ENCODE measurements at regions not wholly inside any gene's neighbourhood (a gene's known extent, or its start where the extent isn't known, plus 50 kb on each side); places are given as distances from the start of the nearest gene placed in this dataset.

DNA sequence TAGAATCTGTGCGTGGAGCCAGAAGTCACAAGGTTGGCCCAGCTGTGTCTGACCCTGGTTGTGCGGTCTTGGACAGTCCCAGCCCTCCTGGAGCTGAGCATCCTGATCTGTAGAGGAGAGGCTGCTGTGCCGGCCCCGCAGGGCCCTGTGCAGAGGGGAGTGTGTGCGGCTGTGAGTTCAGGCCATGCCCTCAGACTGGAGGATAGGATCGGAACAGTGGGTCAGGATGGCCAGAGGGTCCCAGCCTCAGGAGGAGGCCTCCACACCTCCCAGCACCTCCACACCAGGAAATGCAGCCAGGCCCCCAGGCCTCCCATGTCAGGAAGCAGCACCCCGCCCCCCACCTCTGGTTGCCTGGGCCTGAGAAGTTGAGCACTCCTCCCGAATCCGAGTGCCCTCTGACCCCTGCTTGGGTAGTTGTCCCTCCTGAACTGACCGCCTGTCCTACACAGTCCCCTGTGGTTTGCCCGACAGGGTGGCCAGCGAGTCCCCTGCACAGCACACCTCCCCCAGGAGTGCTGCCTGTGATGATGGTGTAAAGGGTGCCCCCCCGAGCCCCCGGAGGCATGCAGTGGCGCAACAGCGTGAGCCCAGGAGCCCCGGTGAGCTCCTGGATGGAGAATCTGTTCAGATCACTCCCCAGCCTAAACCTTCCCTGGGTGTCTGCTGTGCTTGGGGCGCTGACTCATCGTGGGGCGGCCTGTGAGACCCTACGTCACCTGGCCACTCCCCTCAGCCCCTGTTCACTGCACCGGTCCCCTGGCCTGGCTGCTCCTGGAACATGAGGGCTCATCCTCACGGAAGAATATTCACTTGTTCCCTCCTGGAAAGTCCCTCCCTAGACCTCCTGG, 285.2 kb downstream of the SEC14L1 start:
- DNase-seq (ENCODE audit: low spot score): no peak
- Histone ChIP-seq H2BK12ac (ENCODE audit: low read length) (peak overlapping the region; percentile 4), H3K36me3 (replicated peaks in 1 of 2; ENCODE audit: control insufficient read depth in 2 of 2, insufficient read depth in 2 of 2, low read length in 2 of 2) (peaks cover 1 to 5% of the 10 kb centered on the region in 2 donors), H3K23ac (ENCODE audit: low read depth, low read length, poor library complexity) (peak overlapping the region; percentile 44), H3K18ac (ENCODE audit: low read length) (peak overlapping the region; percentile 93), H3K9me3 (replicated peaks in 1 of 2; ENCODE audit: control insufficient read depth in 2 of 2, insufficient read depth in 1 of 2, low read depth in 1 of 2, low read length in 2 of 2) (no peaks in the 10 kb centered on the region), H3K79me1 (ENCODE audit: low read depth, low read length) (peaks cover 31% of the 10 kb centered on the region), H3K4me2 (ENCODE audit: insufficient read depth, low read length, poor library complexity, severe bottlenecking) (no peak overlapping the region), H4K91ac (ENCODE audit: low read depth, low read length, poor library complexity) (peak overlapping the region; percentile 38), H3K27ac (replicated peaks; ENCODE audit: low read length) (peak overlapping the region; percentile 59), H3K14ac (ENCODE audit: low read length) (peak overlapping the region; percentile 49), H4K8ac (ENCODE audit: low read depth, low read length) (no peak overlapping the region), H2BK120ac (ENCODE audit: low read depth, low read length) (peak overlapping the region; percentile 1), H2BK15ac (ENCODE audit: low read length) (peak overlapping the region; percentile 50), H3K9ac (ENCODE audit: low read depth, low read length, poor library complexity) (peak overlapping the region; percentile 74), H2AFZ (ENCODE audit: low read length) (no peak overlapping the region), H3K4ac (ENCODE audit: low read length) (no peak overlapping the region), H3K27me3 (ENCODE audit: control insufficient read depth in 3 of 3, insufficient read depth in 3 of 3, low read depth in 1 of 3, low read length in 3 of 3) (no peaks in the 10 kb centered on the region), H3K4me3 (ENCODE audit: low read length in 2 of 2) (no peak overlapping the region), H3K4me1 (ENCODE audit: control insufficient read depth in 2 of 2, insufficient read depth in 1 of 2, low read depth in 1 of 2, low read length in 2 of 2) (peaks cover 40 to 47% of the 10 kb centered on the region in 2 donors), H2BK5ac (ENCODE audit: low read length) (peak overlapping the region; percentile 62), H2AK5ac (ENCODE audit: low read depth, low read length) (peak overlapping the region; percentile 88)
- no CpG with 5 or more reads among the region's 23 CpGs for WGBS, 2 donors (ENCODE audit: extremely low coverage in 2 of 2, insufficient read length in 2 of 2, insufficient replicate concordance in 1 of 2)

DNA sequence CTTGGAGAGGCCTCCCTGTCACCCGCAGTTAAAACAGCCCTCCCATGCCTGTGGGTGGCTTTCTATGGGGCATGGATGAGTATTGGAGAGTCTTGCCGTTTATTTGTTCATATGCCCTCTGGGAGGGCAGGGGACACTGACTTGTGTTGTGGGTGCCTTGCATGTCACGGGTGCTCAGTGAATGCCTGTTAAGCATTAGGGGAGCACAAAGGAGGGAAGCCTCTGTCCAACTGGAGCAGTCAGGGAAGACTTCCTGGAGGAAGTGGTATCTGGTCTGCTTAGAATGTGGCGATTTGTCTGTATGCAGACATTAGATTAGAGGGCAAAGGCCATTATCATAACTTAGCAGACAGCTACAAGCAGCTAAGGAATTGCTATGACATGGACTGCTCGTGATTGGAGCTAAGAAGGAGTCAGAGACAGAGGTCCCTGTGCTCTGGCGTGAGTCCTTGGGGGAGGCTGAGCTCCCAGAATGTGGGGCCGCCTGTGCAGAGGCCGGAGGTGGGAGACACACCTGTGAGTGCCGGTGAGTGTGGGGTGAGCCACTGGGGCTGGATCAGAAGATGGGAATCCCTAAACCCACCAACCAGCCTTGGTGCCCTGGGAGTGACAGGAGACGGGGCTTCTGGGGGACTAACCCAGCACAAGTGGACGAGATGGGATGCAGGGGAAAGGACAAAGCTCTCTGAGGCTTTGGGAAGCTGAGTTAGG, 286.1 kb downstream of the SEC14L1 start:
- Histone ChIP-seq H3K27me3 (ENCODE audit: control insufficient read depth in 3 of 3, insufficient read depth in 3 of 3, low read depth in 1 of 3, low read length in 3 of 3) (no peaks in the 10 kb centered on the region), H3K4me3 (ENCODE audit: low read length in 2 of 2) (no peak overlapping the region), H3K4me1 (ENCODE audit: control insufficient read depth in 2 of 2, insufficient read depth in 1 of 2, low read depth in 1 of 2, low read length in 2 of 2) (peaks cover 33 to 41% of the 10 kb centered on the region in 2 donors), H3K9ac (ENCODE audit: low read depth, low read length, poor library complexity) (no peak overlapping the region), H3K14ac (ENCODE audit: low read length) (peak overlapping the region; percentile 47), H3K4ac (ENCODE audit: low read length) (no peak overlapping the region), H3K36me3 (replicated peaks in 1 of 2; ENCODE audit: control insufficient read depth in 2 of 2, insufficient read depth in 2 of 2, low read length in 2 of 2) (peaks cover 0 to 1% of the 10 kb centered on the region in 2 donors), H3K4me2 (ENCODE audit: insufficient read depth, low read length, poor library complexity, severe bottlenecking) (no peak overlapping the region), H3K27ac (replicated peaks; ENCODE audit: low read length) (no peak overlapping the region), H2BK120ac (ENCODE audit: low read depth, low read length) (peak overlapping the region; percentile 1), H3K23ac (ENCODE audit: low read depth, low read length, poor library complexity) (no peak overlapping the region), H4K91ac (ENCODE audit: low read depth, low read length, poor library complexity) (no peak overlapping the region), H4K8ac (ENCODE audit: low read depth, low read length) (no peak overlapping the region), H2BK5ac (ENCODE audit: low read length) (peak overlapping the region; percentile 62), H3K18ac (ENCODE audit: low read length) (peak overlapping the region; percentile 93), H2BK15ac (ENCODE audit: low read length) (no peak overlapping the region), H3K9me3 (replicated peaks in 1 of 2; ENCODE audit: control insufficient read depth in 2 of 2, insufficient read depth in 1 of 2, low read depth in 1 of 2, low read length in 2 of 2) (no peaks in the 10 kb centered on the region), H3K79me1 (ENCODE audit: low read depth, low read length) (peaks cover 26% of the 10 kb centered on the region), H2AFZ (ENCODE audit: low read length) (no peak overlapping the region), H2BK12ac (ENCODE audit: low read length) (no peak overlapping the region), H2AK5ac (ENCODE audit: low read depth, low read length) (peak overlapping the region; percentile 88)
- no peak for DNase-seq (ENCODE audit: low spot score)
- WGBS, 2 donors (ENCODE audit: extremely low coverage in 2 of 2, insufficient read length in 2 of 2, insufficient replicate concordance in 1 of 2): no CpG with 5 or more reads among the region's 11 CpGs

DNA sequence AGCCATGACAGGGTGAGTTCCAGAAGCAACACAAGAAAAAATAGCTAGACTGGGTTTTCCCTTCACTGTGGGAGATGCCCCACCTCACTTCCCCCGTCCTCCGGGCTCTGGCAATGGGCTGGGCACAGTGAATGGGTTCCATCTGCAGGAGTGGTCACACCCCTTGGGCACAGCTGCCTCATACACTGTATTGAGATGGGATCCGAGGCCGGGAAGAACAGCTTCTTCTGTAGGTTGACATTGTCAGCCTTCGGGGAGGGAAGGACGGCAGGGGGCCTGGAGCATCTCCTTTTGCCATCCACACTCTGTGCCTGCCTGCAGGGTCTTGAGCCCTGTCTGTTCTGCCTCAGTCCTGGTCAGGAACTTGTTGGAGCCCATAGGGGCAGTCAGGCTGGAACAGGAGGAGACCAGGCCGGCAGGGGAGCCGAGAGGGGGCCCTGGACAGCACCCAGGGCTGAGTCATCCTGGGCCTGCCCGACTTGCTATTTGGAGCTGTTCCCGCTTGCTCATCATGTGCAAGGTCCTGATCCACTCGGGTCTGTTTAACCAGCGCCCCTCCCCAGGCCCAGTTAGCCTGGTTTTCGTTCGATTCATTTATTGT, 286.7 kb downstream of the SEC14L1 start:
- no peak overlapping the region for H3K23ac ChIP-seq (ENCODE audit: low read depth, low read length, poor library complexity)
- H3K18ac ChIP-seq (ENCODE audit: low read length): no peak overlapping the region
- peaks cover 33 to 45% of the 10 kb centered on the region in 2 donors for H3K4me1 ChIP-seq (ENCODE audit: control insufficient read depth in 2 of 2, insufficient read depth in 1 of 2, low read depth in 1 of 2, low read length in 2 of 2)
- no peak overlapping the region for H3K4me3 ChIP-seq (ENCODE audit: low read length in 2 of 2)
- no peaks in the 10 kb centered on the region for H3K9me3 ChIP-seq (replicated peaks in 1 of 2; ENCODE audit: control insufficient read depth in 2 of 2, insufficient read depth in 1 of 2, low read depth in 1 of 2, low read length in 2 of 2)
- peak overlapping the region; percentile 15 for H3K27ac ChIP-seq (replicated peaks; ENCODE audit: low read length)
- no CpG with 5 or more reads among the region's 14 CpGs for WGBS, 2 donors (ENCODE audit: extremely low coverage in 2 of 2, insufficient read length in 2 of 2, insufficient replicate concordance in 1 of 2)
- H3K4me2 ChIP-seq (ENCODE audit: insufficient read depth, low read length, poor library complexity, severe bottlenecking): no peak overlapping the region
- no peak for DNase-seq (ENCODE audit: low spot score)
- H2AK5ac ChIP-seq (ENCODE audit: low read depth, low read length): peak overlapping the region; percentile 12
- no peaks in the 10 kb centered on the region for H3K27me3 ChIP-seq (ENCODE audit: control insufficient read depth in 3 of 3, insufficient read depth in 3 of 3, low read depth in 1 of 3, low read length in 3 of 3)
- H3K14ac ChIP-seq (ENCODE audit: low read length): no peak overlapping the region
- peaks cover 26% of the 10 kb centered on the region for H3K79me1 ChIP-seq (ENCODE audit: low read depth, low read length)
- no peak overlapping the region for H2BK120ac ChIP-seq (ENCODE audit: low read depth, low read length)
- no peak overlapping the region for H4K91ac ChIP-seq (ENCODE audit: low read depth, low read length, poor library complexity)
- no peak overlapping the region for H2BK5ac ChIP-seq (ENCODE audit: low read length)
- no peak overlapping the region for H4K8ac ChIP-seq (ENCODE audit: low read depth, low read length)
- no peak overlapping the region for H2BK12ac ChIP-seq (ENCODE audit: low read length)
- no peak overlapping the region for H3K4ac ChIP-seq (ENCODE audit: low read length)
- no peak overlapping the region for H2AFZ ChIP-seq (ENCODE audit: low read length)
- no peak overlapping the region for H2BK15ac ChIP-seq (ENCODE audit: low read length)
- peak overlapping the region; percentile 45 for H3K9ac ChIP-seq (ENCODE audit: low read depth, low read length, poor library complexity)
- peaks cover 0 to 1% of the 10 kb centered on the region in 2 donors for H3K36me3 ChIP-seq (replicated peaks in 1 of 2; ENCODE audit: control insufficient read depth in 2 of 2, insufficient read depth in 2 of 2, low read length in 2 of 2)
